ENCODE measurements at regions not wholly inside any gene's neighbourhood (a gene's known extent, or its start where the extent isn't known, plus 50 kb on each side); places are given as distances from the start of the nearest gene placed in this dataset.

DNA sequence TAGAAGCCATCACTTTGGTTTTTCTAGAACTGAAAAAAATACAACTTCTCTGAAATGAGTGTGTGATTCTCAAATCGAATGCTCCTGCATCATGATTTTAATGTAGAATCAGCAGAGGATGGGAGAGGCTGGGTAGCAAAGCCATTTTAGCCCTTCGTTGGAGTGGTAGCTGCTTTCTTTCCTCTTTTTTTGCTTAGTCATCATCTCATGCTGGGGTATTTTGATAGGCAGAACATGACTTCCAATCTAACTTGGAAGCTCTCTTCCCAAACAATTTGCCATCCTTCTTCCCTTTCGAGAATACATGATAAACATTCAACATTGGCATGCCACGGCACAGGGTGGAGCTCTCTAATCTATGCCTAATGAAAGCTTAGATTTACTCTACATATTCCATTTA lies 311.2 kb upstream of the LRATD1 start:
- TF ChIP-seq, protein P1, sequence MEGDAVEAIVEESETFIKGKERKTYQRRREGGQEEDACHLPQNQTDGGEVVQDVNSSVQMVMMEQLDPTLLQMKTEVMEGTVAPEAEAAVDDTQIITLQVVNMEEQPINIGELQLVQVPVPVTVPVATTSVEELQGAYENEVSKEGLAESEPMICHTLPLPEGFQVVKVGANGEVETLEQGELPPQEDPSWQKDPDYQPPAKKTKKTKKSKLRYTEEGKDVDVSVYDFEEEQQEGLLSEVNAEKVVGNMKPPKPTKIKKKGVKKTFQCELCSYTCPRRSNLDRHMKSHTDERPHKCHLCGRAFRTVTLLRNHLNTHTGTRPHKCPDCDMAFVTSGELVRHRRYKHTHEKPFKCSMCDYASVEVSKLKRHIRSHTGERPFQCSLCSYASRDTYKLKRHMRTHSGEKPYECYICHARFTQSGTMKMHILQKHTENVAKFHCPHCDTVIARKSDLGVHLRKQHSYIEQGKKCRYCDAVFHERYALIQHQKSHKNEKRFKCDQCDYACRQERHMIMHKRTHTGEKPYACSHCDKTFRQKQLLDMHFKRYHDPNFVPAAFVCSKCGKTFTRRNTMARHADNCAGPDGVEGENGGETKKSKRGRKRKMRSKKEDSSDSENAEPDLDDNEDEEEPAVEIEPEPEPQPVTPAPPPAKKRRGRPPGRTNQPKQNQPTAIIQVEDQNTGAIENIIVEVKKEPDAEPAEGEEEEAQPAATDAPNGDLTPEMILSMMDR (IDR thresholded peaks at IDR 0.05), result no peak
- no peak for TF ChIP-seq POLR2A (IDR thresholded peaks at IDR 0.05)

Measured in heart left ventricle (tissue), 13 donors.